Left ventricle myocardium inferior (tissue), 1 donor: ENCODE measurements at regions not wholly inside any gene's neighbourhood (a gene's known extent, or its start where the extent isn't known, plus 50 kb on each side); places are given as distances from the start of the nearest gene placed in this dataset.

Experiments
- DNase-seq: peaks from one replicate; pipeline ENCODE4 v3.0.0-alpha.2; 2020
- H3K27ac ChIP-seq: fragments of 200-600 bp; replicated peaks from 2 replicates; pipeline ENCODE4 v1.8.0; 2021
- H3K27me3 ChIP-seq: fragments of 200-600 bp; 2 replicates; pipeline ENCODE4 v1.8.0; 2021; ENCODE audit warnings: low read depth
- H3K36me3 ChIP-seq: fragments of 200-600 bp; 2 replicates; pipeline ENCODE4 v1.8.0; 2021
- H3K4me1 ChIP-seq: fragments of 200-600 bp; 2 replicates; pipeline ENCODE4 v1.8.0; 2021
- H3K4me3 ChIP-seq: fragments of 200-600 bp; 2 replicates; pipeline ENCODE4 v1.8.0; 2021; ENCODE audit warnings: mild to moderate bottlenecking, moderate library complexity
- H3K9me3 ChIP-seq: fragments of 200-600 bp; replicated peaks from 2 replicates; pipeline ENCODE4 v1.8.0; 2021
- intact Hi-C: fragments of 100-400 bp; cut with micrococcal nuclease; formaldehyde crosslinking; loops from one replicate; pipeline ENCODE4 v1.11.0; 2022
- TF ChIP-seq, protein P1 (sequence below): fragments of 200-600 bp; IDR thresholded peaks from 2 replicates; pipeline ENCODE4 v1.8.0; 2021; ENCODE audit warnings: antibody characterized with exemption, mild to moderate bottlenecking, borderline replicate concordance
- donor health status: DM: no; HTN: yes; CAD: no; lungs with severe emphysema.

DNA sequence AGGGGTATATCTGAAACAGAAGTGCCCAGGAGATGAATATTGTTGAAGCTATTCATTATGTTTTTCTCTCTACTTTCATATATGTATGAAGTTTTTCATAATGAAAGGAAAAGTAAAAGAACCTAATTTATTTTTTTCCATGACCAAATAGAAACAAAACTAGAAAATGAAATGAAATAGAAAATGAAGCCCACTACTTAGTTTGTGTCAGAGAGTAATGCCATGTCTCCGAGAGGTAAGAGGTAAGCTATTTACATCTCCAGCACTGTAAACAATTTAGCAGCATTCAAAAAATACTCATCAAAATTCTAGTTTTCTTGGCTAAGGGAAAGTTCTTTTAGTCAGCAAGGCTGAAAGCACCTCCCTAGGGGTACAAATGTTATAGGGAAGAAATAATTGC lies 238.6 kb downstream of the PTH2R start:
- H3K4me1 ChIP-seq, result no peaks in the 10 kb centered on the region
- DNase-seq, result no peak
- H3K9me3 ChIP-seq, result no peaks in the 10 kb centered on the region
- no peaks in the 10 kb centered on the region for H3K36me3 ChIP-seq
- intact Hi-C loops, result no loop called here
- TF ChIP-seq, protein P1, sequence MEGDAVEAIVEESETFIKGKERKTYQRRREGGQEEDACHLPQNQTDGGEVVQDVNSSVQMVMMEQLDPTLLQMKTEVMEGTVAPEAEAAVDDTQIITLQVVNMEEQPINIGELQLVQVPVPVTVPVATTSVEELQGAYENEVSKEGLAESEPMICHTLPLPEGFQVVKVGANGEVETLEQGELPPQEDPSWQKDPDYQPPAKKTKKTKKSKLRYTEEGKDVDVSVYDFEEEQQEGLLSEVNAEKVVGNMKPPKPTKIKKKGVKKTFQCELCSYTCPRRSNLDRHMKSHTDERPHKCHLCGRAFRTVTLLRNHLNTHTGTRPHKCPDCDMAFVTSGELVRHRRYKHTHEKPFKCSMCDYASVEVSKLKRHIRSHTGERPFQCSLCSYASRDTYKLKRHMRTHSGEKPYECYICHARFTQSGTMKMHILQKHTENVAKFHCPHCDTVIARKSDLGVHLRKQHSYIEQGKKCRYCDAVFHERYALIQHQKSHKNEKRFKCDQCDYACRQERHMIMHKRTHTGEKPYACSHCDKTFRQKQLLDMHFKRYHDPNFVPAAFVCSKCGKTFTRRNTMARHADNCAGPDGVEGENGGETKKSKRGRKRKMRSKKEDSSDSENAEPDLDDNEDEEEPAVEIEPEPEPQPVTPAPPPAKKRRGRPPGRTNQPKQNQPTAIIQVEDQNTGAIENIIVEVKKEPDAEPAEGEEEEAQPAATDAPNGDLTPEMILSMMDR, result no peak
- H3K4me3 ChIP-seq, result no peak overlapping the region
- H3K27ac ChIP-seq, result no peak overlapping the region
- no peaks in the 10 kb centered on the region for H3K27me3 ChIP-seq

DNA sequence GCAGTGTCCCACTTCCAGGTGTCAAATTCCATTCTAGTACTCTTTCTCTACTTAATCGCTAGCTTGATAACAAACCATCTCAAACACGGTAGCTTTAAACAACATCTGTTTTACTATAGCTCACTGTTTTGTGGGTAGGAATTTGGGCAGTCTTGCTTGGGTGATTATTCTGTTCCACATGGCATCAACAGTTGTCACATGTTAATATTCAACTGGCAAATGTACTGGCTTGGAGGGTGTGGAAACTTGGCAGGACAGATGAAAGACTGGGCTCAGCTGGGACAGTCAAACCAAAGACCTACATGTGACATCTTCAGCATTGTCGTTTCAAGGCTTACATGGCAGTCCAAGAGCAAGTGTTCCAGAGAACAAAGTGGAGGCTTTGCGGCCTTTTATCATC lies 241.8 kb downstream of the PTH2R start:
- H3K9me3 ChIP-seq, result no peaks in the 10 kb centered on the region
- TF ChIP-seq, protein P1, result no peak
- no peaks in the 10 kb centered on the region for H3K36me3 ChIP-seq
- DNase-seq, result no peak
- intact Hi-C loops, result no loop called here
- H3K4me3 ChIP-seq, result no peak overlapping the region
- H3K27me3 ChIP-seq, result no peaks in the 10 kb centered on the region
- no peaks in the 10 kb centered on the region for H3K4me1 ChIP-seq
- no peak overlapping the region for H3K27ac ChIP-seq

DNA sequence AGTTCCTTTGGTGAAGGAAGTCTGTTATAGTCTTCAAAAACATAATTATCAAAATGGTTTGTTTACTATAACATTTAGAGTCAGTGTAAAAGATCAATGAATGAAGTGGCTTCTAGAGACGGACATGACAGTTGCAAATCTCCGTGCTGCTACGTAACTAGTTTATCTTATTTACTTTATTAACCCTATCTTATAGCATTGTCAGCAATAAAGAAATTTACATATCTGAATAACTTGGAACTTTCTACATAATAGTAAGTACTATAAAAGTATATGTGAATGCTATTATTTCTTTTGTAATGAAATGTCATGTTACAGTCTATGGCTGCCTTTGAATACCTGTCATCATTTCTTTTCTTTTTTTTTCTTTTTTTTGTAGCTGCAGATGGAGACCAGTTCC lies 246.8 kb downstream of the PTH2R start:
- TF ChIP-seq, protein P1, result no peak
- DNase-seq, result no peak
- intact Hi-C loops, result no loop called here

DNA sequence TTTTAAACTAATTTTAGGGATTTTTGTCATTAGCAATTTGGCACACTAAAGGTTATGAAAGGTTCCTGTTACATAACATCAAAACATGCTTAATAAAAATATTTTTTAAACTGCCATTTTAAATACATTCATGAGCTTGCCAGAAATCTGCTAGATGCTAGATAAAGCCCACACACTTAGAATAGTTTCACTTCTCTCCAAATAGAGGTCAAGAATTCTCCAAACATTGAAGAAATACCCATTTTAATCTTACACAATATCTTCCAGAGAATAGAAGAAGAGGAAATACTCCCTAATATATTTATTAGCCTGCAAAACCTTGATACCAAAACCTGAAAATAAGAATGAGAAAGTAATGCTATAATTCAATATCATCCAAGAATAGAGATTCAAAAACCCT lies 247.5 kb downstream of the PTH2R start:
- no peak for DNase-seq
- intact Hi-C loops, result no loop called here
- Histone ChIP-seq H3K27me3 (no peaks in the 10 kb centered on the region), H3K27ac (no peak overlapping the region), H3K9me3 (no peaks in the 10 kb centered on the region), H3K4me1 (no peaks in the 10 kb centered on the region), H3K4me3 (no peak overlapping the region), H3K36me3 (no peaks in the 10 kb centered on the region)
- TF ChIP-seq, protein P1, result no peak

More for the DNA sequence above, 246.8 kb downstream of the PTH2R start:
- H3K36me3 ChIP-seq, result no peaks in the 10 kb centered on the region
- no peaks in the 10 kb centered on the region for H3K27me3 ChIP-seq
- H3K4me3 ChIP-seq, result no peak overlapping the region
- no peaks in the 10 kb centered on the region for H3K4me1 ChIP-seq
- no peak overlapping the region for H3K27ac ChIP-seq
- no peaks in the 10 kb centered on the region for H3K9me3 ChIP-seq

- Histone ChIP-seq H3K27ac (no peak overlapping the region), H3K36me3 (no peaks in the 10 kb centered on the region), H3K4me3 (no peak overlapping the region), H3K27me3 (no peaks in the 10 kb centered on the region), H3K9me3 (no peaks in the 10 kb centered on the region), H3K4me1 (no peaks in the 10 kb centered on the region)
- intact Hi-C loops, result no loop called here
- no peak for DNase-seq
- TF ChIP-seq, protein P1, result no peak
Measured at GRCh38 chr2:208657468-208657867, 250.9 kb downstream of the PTH2R start.

GRCh38 chr2:208669394-208669793 lies 262.8 kb downstream of the PTH2R start:
- Histone ChIP-seq H3K4me1 (peaks cover 5% of the 10 kb centered on the region), H3K9me3 (peaks cover 10% of the 10 kb centered on the region), H3K4me3 (no peak overlapping the region), H3K27me3 (no peaks in the 10 kb centered on the region), H3K36me3 (no peaks in the 10 kb centered on the region), H3K27ac (no peak overlapping the region)
- intact Hi-C loops, result no loop called here
- TF ChIP-seq, protein P1, result no peak
- no peak for DNase-seq
